K562 (cell line): ENCODE measurements at regions not wholly inside any gene's neighbourhood (a gene's known extent, or its start where the extent isn't known, plus 50 kb on each side); places are given as distances from the start of the nearest gene placed in this dataset.

ENCODE experiments used
- ATAC-seq: fragments of 200-7000 bp; cut with Tn5 transposase; 3 replicates; pipeline ENCODE4 v1.9.1; 2020; ENCODE audit warnings: moderate library complexity
- BruUV-seq: library from RNA; stranded (reverse); fragments of 400-500 nt; replicated peaks from 2 replicates; lab custom pipeline; 2021; lab: Mats Ljungman, UMichigan
- CTCF ChIA-PET: fragments of 300-600 bp; formaldehyde crosslinking; extraction: SDS; loops from one replicate; lab custom pipeline; 2021; ENCODE audit warnings: low intra/inter-chr PET ratio; lab: Yijun Ruan, JAX
- POLR2A ChIA-PET: fragments of 300-600, 350-650 bp; sonication (Branson Sonifier 250); formaldehyde crosslinking; extraction: SDS; loops from one replicate; lab custom pipeline; 2021; ENCODE audit warnings: antibody characterized with exemption, inconsistent platforms; lab: Yijun Ruan, JAX
- DNase-seq, 4 experiments: peaks; one replicate each; pipeline versions ENCODE4 v3.0.0 to v3.0.0-alpha.2; 2011 to 2018; ENCODE audit warnings: low spot score in 3 of 4, mixed read lengths in 3 of 4; ENCODE audit errors: extremely low read depth in 1 of 4
- FAIRE-seq: peaks from 2 replicates; lab custom pipeline; 2011; peaks lifted over from hg19 to GRCh38; lab: Jason Lieb, UNC
- H2AFZ ChIP-seq: 2 replicates; pipeline ENCODE4 v1.6.0; 2011; ENCODE audit warnings: low read depth, low read length, control low read depth, inconsistent platforms
- H3K27ac ChIP-seq: fragments of 200-600 bp; 3 replicates; pipeline ENCODE4 v1.8.0; 2011; ENCODE audit warnings: low read depth, mild to moderate bottlenecking, control low read depth, inconsistent platforms, low read length, moderate library complexity, mixed read lengths; ENCODE audit errors: extremely low read depth
- H3K27me3 ChIP-seq, 2 experiments: fragments of 300-600 bp in 1 of 2; 2 replicates in 1 of 2; 3 replicates in 1 of 2; pipeline versions ENCODE4 v1.6.0 to v1.8.0; 2011; ENCODE audit warnings: inconsistent platforms in 2 of 2, low read length in 2 of 2, mild to moderate bottlenecking in 1 of 2, mixed read lengths in 1 of 2, moderate library complexity in 1 of 2; ENCODE audit not compliant: control insufficient read depth in 2 of 2, insufficient read depth in 2 of 2
- H3K36me3 ChIP-seq: fragments of 300-600 bp; 3 replicates; pipeline ENCODE4 v1.8.0; 2011; ENCODE audit warnings: mild to moderate bottlenecking, low read length, inconsistent platforms; ENCODE audit not compliant: control insufficient read depth, insufficient read depth
- H3K4me1 ChIP-seq, 2 experiments: fragments of 200-600 bp in 1 of 2; replicated peaks in 1 of 2; 2 replicates in 1 of 2; 3 replicates in 1 of 2; pipeline versions ENCODE4 v1.5.1 to v1.8.0; 2011; ENCODE audit warnings: inconsistent platforms in 2 of 2, low read length in 2 of 2, mild to moderate bottlenecking in 1 of 2, mixed read lengths in 1 of 2, moderate library complexity in 1 of 2; ENCODE audit not compliant: control insufficient read depth in 2 of 2, insufficient read depth in 2 of 2
- H3K4me2 ChIP-seq: 2 replicates; pipeline ENCODE4 v1.6.1; 2011; ENCODE audit warnings: low read length, control low read depth, inconsistent platforms, mixed read lengths; ENCODE audit not compliant: insufficient read depth
- H3K4me3 ChIP-seq: fragments of 200-600 bp; sonication (generic), shearing (Covaris generic); 2 replicates; pipeline ENCODE4 v1.5.1; 2016; ENCODE audit warnings: control low read depth, inconsistent platforms
- H3K79me2 ChIP-seq: fragments of 200-600 bp; 3 replicates; pipeline ENCODE4 v1.8.0; 2011; ENCODE audit warnings: low read length, inconsistent platforms; ENCODE audit not compliant: control insufficient read depth, insufficient read depth
- H3K9ac ChIP-seq, 2 experiments: 2 replicates each; pipeline versions ENCODE4 v1.6.0 to v1.6.1; 2011; ENCODE audit warnings: low read depth in 2 of 2, low read length in 2 of 2, control low read depth in 1 of 2, inconsistent platforms in 1 of 2, mild to moderate bottlenecking in 1 of 2, mixed read lengths in 1 of 2; ENCODE audit not compliant: insufficient read depth in 1 of 2
- H3K9me1 ChIP-seq: one replicate; pipeline ENCODE4 v1.6.0; 2011; ENCODE audit warnings: inconsistent platforms, mild to moderate bottlenecking, low read length, moderate library complexity; ENCODE audit not compliant: control insufficient read depth, insufficient read depth
- H3K9me3 ChIP-seq: replicated peaks from 2 replicates; pipeline ENCODE4 v1.5.1; 2011; ENCODE audit warnings: low read depth, low read length, inconsistent platforms; ENCODE audit not compliant: control insufficient read depth, insufficient read depth
- H4K20me1 ChIP-seq: replicated peaks from 2 replicates; pipeline ENCODE4 v1.6.1; 2011; ENCODE audit warnings: low read length, inconsistent platforms, mixed read lengths; ENCODE audit not compliant: control insufficient read depth, insufficient read depth
- ARHGAP35 ChIP-seq: fragments of 450-650 bp; IDR thresholded peaks from 2 replicates; pipeline ENCODE4 v1.6.1; 2018; ENCODE audit not compliant: partially characterized antibody
- CBX8 ChIP-seq: fragments of 200-600 bp; sonication (generic); IDR thresholded peaks from 2 replicates; pipeline ENCODE4 v1.6.1; 2012; ENCODE audit warnings: borderline replicate concordance, mixed run types, low read depth, mild to moderate bottlenecking, moderate library complexity, mixed read lengths, low read length, control low read depth, inconsistent platforms; ENCODE audit not compliant: poor library complexity, severe bottlenecking; ENCODE audit errors: extremely low read depth
- CCNT2 ChIP-seq: IDR thresholded peaks from 2 replicates; pipeline ENCODE4 v1.6.1; 2011; ENCODE audit warnings: borderline replicate concordance, low read depth, mild to moderate bottlenecking, moderate library complexity, mixed read lengths, low read length; ENCODE audit not compliant: insufficient read length; ENCODE audit errors: extremely low read depth
- CREM ChIP-seq: IDR thresholded peaks from 2 replicates; pipeline ENCODE4 v1.6.1; 2014; ENCODE audit warnings: antibody characterized with exemption, low read depth
- FOS ChIP-seq: IDR thresholded peaks from 3 replicates; pipeline ENCODE4 v1.6.1; 2011; ENCODE audit not compliant: insufficient read length; ENCODE audit errors: extremely low read depth
- HCFC1 ChIP-seq: IDR thresholded peaks from 2 replicates; pipeline ENCODE4 v1.6.1; 2012; ENCODE audit warnings: low read depth, low read length, improper control_type of control experiment
- HSF4 ChIP-seq: fragments of 250-450 bp; sonication (Bioruptor Pico); IDR thresholded peaks from 2 replicates; pipeline ENCODE4 v2.1.2; 2022; ENCODE audit warnings: mild to moderate bottlenecking, moderate library complexity, borderline replicate concordance
- IRF1 ChIP-seq: sonication (generic); formaldehyde crosslinking; IDR thresholded peaks from 2 replicates; pipeline ENCODE4 v1.8.0; 2022; ENCODE audit warnings: missing genetic modification reagents, mild to moderate bottlenecking, borderline replicate concordance
- KAT8 ChIP-seq: fragments of 450-650 bp; IDR thresholded peaks from 2 replicates; pipeline ENCODE4 v1.6.1; 2016; ENCODE audit warnings: low read depth, mild to moderate bottlenecking
- KLF1 ChIP-seq: fragments of 450-650 bp; IDR thresholded peaks from 2 replicates; pipeline ENCODE4 v1.6.1; 2016; ENCODE audit warnings: missing genetic modification characterization, missing compliant biosample characterization
- MLX ChIP-seq, 2 experiments: fragments of 450-650 bp in 1 of 2; sonication (generic) in 1 of 2; formaldehyde crosslinking; conservative IDR thresholded peaks; 2 replicates each; pipeline versions ENCODE4 v1.4.0 to v1.8.1; 2020 to 2022; ENCODE audit warnings: mild to moderate bottlenecking in 1 of 2, missing genetic modification reagents in 1 of 2
- NR2C2 ChIP-seq, 2 experiments: fragments of 200-800 bp in 1 of 2; sonication (Bioruptor generic) in 1 of 2; sonication (generic) in 1 of 2; formaldehyde crosslinking in 1 of 2; IDR thresholded peaks; 2 replicates each; pipeline versions ENCODE4 v1.6.1 to v1.8.0; 2016 to 2022; ENCODE audit warnings: mild to moderate bottlenecking in 1 of 2, missing compliant biosample characterization in 1 of 2, missing genetic modification characterization in 1 of 2, missing genetic modification reagents in 1 of 2
- SRSF7 ChIP-seq: fragments of 200-400 bp; formaldehyde crosslinking; optimal IDR thresholded peaks from 2 replicates; pipeline ENCODE3; 2017; ENCODE audit warnings: mild to moderate bottlenecking, low read depth, low read length
- SUPT5H ChIP-seq: fragments of 450-650 bp; IDR thresholded peaks from 2 replicates; pipeline ENCODE4 v1.6.1; 2016
- WGBS: fragments of 100-300 bp; shearing (Covaris generic); methylation state at CpG from one replicate; pipeline ENCODE4 v1.1.6; 2016; ENCODE audit warnings: low coverage, mixed read lengths; ENCODE audit not compliant: insufficient coverage; ENCODE audit errors: missing lambda C conversion rate; 5-methylcytosine and 5-hydroxymethylcytosine counted together
- in situ Hi-C: fragments of 300-500 bp; cut with MboI; formaldehyde crosslinking; loops from 4 replicates; pipeline ENCODE4 v1.15.0; 2018; ENCODE audit warnings: inconsistent platforms, mixed read lengths
- intact Hi-C: fragments of 100-400 bp; cut with micrococcal nuclease; formaldehyde crosslinking; loops from 2 replicates; pipeline ENCODE4 v1.14.2; 2022

- no peak overlapping the region for H2AFZ ChIP-seq
- H3K4me2 ChIP-seq = no peak overlapping the region
- no peak for ATAC-seq
- intact Hi-C loops (no loop called here), in situ Hi-C loops (no loop called here)
- TF ChIP-seq ARHGAP35 (no peak), MLX (CRISPR knock-in tag; conservative IDR thresholded peaks at IDR 0.05) (no peak), CCNT2 (no peak), FOS (no peak), CBX8 (no peak), SRSF7 (no peak), KAT8 (no peak), HCFC1 (no peak), SUPT5H (no peak), NR2C2 (CRISPR knock-in tag; IDR thresholded peaks at IDR 0.05) (no peak), NR2C2 (tag; IDR thresholded peaks at IDR 0.05) (no peak), CREM (no peak), HSF4 (no peak), IRF1 (CRISPR knock-in tag) (no peak), KLF1 (tag) (no peak)
- DNase-seq = no peak
- no peak overlapping the region for H3K9ac ChIP-seq
- no peaks in the 10 kb centered on the region for H3K27me3 ChIP-seq
- no peaks in the 10 kb centered on the region; the same call in none of the 2 replicates for H3K9me3 ChIP-seq
- no peaks in the 10 kb centered on the region for H3K4me1 ChIP-seq
- no peak for FAIRE-seq
- 5% methylated on average over 2 of the region's 2 CpGs for WGBS
- CTCF ChIA-PET = no interaction called here
- POLR2A ChIA-PET = no interaction called here
- H3K79me2 ChIP-seq = no peaks in the 10 kb centered on the region
- no peak overlapping the region for H3K4me3 ChIP-seq
- H3K36me3 ChIP-seq = no peaks in the 10 kb centered on the region
- BruUV-seq = no TSS peak
- no peaks in the 10 kb centered on the region for H3K9me1 ChIP-seq
- H3K27ac ChIP-seq = no peak overlapping the region
- no peaks in the 10 kb centered on the region for H4K20me1 ChIP-seq
These were observed 596.6 kb upstream of the GYPC start for GRCh38 chr2:126059379-126059778.
